Transverse colon (tissue), 4 donors: ENCODE measurements at regions not wholly inside any gene's neighbourhood (a gene's known extent, or its start where the extent isn't known, plus 50 kb on each side); places are given as distances from the start of the nearest gene placed in this dataset.

ENCODE experiments used
- DNase-seq: peaks from one replicate; pipeline ENCODE4 v3.0.0-alpha.2; 2019
- H3K27ac ChIP-seq, 4 donors: fragments of 200-600 bp; sonication (generic); 2 replicates each; pipeline ENCODE4 v1.5.1; 2016 to 2018; ENCODE audit warnings: inconsistent platforms in 4 of 4
- H3K27me3 ChIP-seq: fragments of 200-600 bp; sonication (generic); 2 replicates; pipeline ENCODE4 v1.5.1; 2017; ENCODE audit warnings: inconsistent platforms
- H3K36me3 ChIP-seq, 4 donors: fragments of 200-600 bp; sonication (generic); 2 replicates each; pipeline ENCODE4 v1.5.1; 2017 to 2019; ENCODE audit warnings: inconsistent platforms in 4 of 4
- H3K4me1 ChIP-seq, 4 donors: fragments of 200-600 bp; sonication (generic); 2 replicates each; pipeline ENCODE4 v1.5.1; 2017 to 2020; ENCODE audit warnings: inconsistent platforms in 4 of 4
- H3K4me3 ChIP-seq, 4 donors: fragments of 200-600 bp; sonication (generic); 1 replicate in 1 of 4; 2 replicates in 3 of 4; pipeline versions ENCODE4 v1.5.1 to v1.6.1; 2017 to 2019; ENCODE audit warnings: inconsistent platforms in 4 of 4
- H3K9me3 ChIP-seq, 2 donors: fragments of 200-600 bp; sonication (generic); 2 replicates each; pipeline ENCODE4 v1.5.1; 2017 to 2019; ENCODE audit warnings: inconsistent platforms in 2 of 2
- EP300 ChIP-seq: sonication (generic); formaldehyde crosslinking; IDR thresholded peaks from one replicate; pipeline ENCODE4 v1.6.1; 2017; ENCODE audit warnings: antibody characterized with exemption, low read depth
- POLR2A ChIP-seq: fragments of 450-650 bp; IDR thresholded peaks from one replicate; pipeline ENCODE4 v1.6.1; 2016; ENCODE audit warnings: antibody characterized with exemption, mild to moderate bottlenecking, moderate library complexity
- POLR2AphosphoS5 ChIP-seq, 3 donors: sonication (generic); formaldehyde crosslinking; IDR thresholded peaks; one replicate each; pipeline ENCODE4 v1.6.1; 2016; ENCODE audit warnings: antibody characterized with exemption in 3 of 3
- WGBS, 2 donors: methylation state at CpG; one replicate each; pipeline ENCODE4 v1.1.5; 2018; ENCODE audit warnings: low coverage in 1 of 2; 5-methylcytosine and 5-hydroxymethylcytosine counted together
- in situ Hi-C, 4 donors: fragments of 200-750 bp; cut with MboI; loops; one replicate each; pipeline versions ENCODE4 v1.15.0 to v1.15.1; 2017; ENCODE audit warnings: low sequenced_read_pairs in 3 of 4, low pct_ligation_motif_present in 1 of 4, low pct_unique_long_range_greater_than_20kb in 1 of 4
- intact Hi-C: fragments of 100-400 bp; cut with DNase I; formaldehyde crosslinking; loops from one replicate; pipeline ENCODE4 v1.15.1; 2023; ENCODE audit warnings: low total_unique reads
- TF ChIP-seq, protein P1 (sequence below), 5 experiments: fragments of 200-600 bp in 3 of 5; fragments of 450-650 bp in 2 of 5; sonication (generic) in 3 of 5; IDR thresholded peaks; 1 replicate in 2 of 5; 2 replicates in 3 of 5; pipeline ENCODE4 v1.5.1; 2016 to 2017; ENCODE audit warnings: antibody characterized with exemption in 5 of 5, inconsistent platforms in 3 of 5, mild to moderate bottlenecking in 2 of 5, moderate library complexity in 1 of 5

DNA sequence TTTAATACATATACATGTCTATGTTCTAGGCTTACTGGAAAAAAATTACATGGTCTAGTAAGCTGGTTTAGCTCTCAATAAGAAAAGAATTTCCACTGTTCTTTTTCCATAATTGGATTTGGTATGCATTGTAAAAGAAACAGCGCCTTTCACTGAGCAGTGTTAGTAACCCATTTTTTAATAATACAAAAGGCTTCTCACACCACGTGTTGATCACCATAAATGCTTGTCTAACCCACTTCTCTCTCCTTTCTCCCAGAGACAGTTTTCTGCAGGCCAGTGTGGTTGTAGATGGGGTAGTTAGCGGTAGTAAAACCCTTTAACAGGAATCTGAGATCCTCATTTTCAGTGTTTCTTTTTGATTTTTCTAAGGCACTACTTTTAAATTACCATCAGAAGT, 348.7 kb upstream of the MANEA start:
- intact Hi-C loops: no loop called here
- in situ Hi-C loops: no loop called here
- Histone ChIP-seq H3K36me3 (no peaks in the 10 kb centered on the region), H3K4me3 (no peak overlapping the region), H3K27me3 (no peaks in the 10 kb centered on the region), H3K9me3 (no peaks in the 10 kb centered on the region), H3K4me1 (peaks cover 0 to 5% (median 0%) of the 10 kb centered on the region in 4 donors), H3K27ac (no peak overlapping the region)
- DNase-seq: no peak
- TF ChIP-seq POLR2A (no peak), POLR2AphosphoS5 (IDR thresholded peaks at IDR 0.05) (no peak), EP300 (no peak)
- TF ChIP-seq, protein P1, sequence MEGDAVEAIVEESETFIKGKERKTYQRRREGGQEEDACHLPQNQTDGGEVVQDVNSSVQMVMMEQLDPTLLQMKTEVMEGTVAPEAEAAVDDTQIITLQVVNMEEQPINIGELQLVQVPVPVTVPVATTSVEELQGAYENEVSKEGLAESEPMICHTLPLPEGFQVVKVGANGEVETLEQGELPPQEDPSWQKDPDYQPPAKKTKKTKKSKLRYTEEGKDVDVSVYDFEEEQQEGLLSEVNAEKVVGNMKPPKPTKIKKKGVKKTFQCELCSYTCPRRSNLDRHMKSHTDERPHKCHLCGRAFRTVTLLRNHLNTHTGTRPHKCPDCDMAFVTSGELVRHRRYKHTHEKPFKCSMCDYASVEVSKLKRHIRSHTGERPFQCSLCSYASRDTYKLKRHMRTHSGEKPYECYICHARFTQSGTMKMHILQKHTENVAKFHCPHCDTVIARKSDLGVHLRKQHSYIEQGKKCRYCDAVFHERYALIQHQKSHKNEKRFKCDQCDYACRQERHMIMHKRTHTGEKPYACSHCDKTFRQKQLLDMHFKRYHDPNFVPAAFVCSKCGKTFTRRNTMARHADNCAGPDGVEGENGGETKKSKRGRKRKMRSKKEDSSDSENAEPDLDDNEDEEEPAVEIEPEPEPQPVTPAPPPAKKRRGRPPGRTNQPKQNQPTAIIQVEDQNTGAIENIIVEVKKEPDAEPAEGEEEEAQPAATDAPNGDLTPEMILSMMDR (IDR thresholded peaks at IDR 0.05): no peak
- 37 to 42% methylated on average over 3 of the region's 3 CpGs for WGBS, 2 donors

DNA sequence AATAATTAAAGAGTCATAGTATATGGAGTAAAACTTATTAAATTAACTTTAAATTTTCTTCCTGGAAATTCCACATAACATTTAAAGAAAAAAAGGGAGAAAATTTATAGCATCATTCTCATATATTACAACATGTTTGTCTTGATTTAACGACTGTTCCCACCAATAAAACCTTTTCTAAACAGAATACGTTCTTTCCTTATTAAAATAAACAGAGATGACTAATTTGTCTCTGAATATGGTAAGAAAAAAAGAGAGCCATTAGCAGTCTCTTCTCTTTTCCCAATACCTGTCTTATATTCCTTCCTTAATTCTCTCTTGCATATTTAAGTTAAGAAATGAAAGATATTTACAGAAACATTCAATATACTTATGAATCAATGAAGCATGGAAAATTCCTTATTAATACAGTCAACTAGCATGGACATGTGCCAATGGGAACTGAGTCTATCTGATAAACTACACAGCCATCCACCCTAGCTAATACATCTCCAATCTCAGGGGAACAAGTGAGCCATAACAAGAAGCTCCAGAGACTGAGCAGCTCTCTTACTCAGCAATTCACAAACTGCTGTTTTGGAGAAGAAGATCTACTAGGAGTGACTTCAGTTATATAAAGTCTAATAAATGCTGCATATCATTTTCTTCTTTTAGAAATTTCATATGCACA, 347.1 kb upstream of the MANEA start:
- DNase-seq: no peak
- intact Hi-C loops (no loop called here), in situ Hi-C loops (no loop called here)
- no peak for TF ChIP-seq POLR2A
- TF ChIP-seq POLR2AphosphoS5 (IDR thresholded peaks at IDR 0.05): no peak
- TF ChIP-seq, protein P1 (IDR thresholded peaks at IDR 0.05): no peak
- no peaks in the 10 kb centered on the region for H3K36me3 ChIP-seq
- H3K4me1 ChIP-seq: peaks cover 0 to 5% (median 0%) of the 10 kb centered on the region in 4 donors
- no peaks in the 10 kb centered on the region for H3K9me3 ChIP-seq
- H3K27me3 ChIP-seq: no peaks in the 10 kb centered on the region
- H3K27ac ChIP-seq: no peak overlapping the region
- WGBS, 2 donors: 17 to 22% methylated on average over 2 of the region's 2 CpGs
- no peak overlapping the region for H3K4me3 ChIP-seq

DNA sequence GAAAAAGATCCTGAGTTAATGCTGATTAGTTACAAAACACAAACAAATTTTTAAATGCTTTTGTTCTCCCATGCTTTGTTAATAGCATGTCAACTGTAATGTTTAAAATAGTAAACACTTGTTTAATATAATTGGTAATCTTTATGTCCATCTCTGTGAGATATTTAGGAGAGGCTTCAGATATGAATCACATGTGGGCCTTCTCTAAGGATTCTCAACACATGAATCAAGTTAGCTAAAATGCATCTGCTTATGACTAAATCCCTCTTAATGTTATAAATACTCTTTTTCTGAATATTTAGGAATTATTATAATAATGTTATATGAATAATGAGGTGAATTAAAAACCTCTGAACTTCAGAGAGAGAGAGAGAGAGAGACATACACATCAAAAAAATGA, 345.9 kb upstream of the MANEA start:
- in situ Hi-C loops: no loop called here
- no peak for DNase-seq

DNA sequence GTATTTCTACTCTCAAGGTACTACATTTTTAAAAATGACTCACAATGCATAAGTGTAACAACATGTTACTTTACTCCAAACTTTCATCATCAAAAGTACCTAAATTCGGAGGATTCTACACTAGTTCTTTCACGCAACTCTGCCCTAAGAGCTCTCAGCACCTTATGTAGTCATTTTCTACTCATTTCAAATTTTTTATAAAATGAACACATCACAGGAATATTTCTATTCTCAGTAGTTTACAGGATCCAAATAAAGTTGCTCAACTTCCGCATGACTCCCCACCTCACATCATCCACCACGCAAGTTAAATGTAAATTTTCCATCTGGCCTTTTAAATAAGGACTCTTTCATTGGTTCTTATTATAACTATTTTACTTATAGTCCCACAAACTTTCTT, 344.9 kb upstream of the MANEA start:
- Histone ChIP-seq H3K4me1 (peaks cover 0 to 5% (median 0%) of the 10 kb centered on the region in 4 donors), H3K4me3 (no peak overlapping the region), H3K9me3 (no peaks in the 10 kb centered on the region), H3K27me3 (no peaks in the 10 kb centered on the region), H3K27ac (no peak overlapping the region), H3K36me3 (no peaks in the 10 kb centered on the region)
- in situ Hi-C loops: no loop called here
- no peak for DNase-seq
- TF ChIP-seq POLR2A (no peak), EP300 (no peak), POLR2AphosphoS5 (IDR thresholded peaks at IDR 0.05) (no peak)
- TF ChIP-seq, protein P1 (IDR thresholded peaks at IDR 0.05): no peak
- WGBS, 2 donors: 50 to 88% methylated on average over 1 to 4 of the region's 4 CpGs
- intact Hi-C loops: no loop called here

More for the DNA sequence above, 345.9 kb upstream of the MANEA start:
- intact Hi-C loops: no loop called here
- H3K9me3 ChIP-seq: no peaks in the 10 kb centered on the region
- no peak overlapping the region for H3K27ac ChIP-seq
- no peak for TF ChIP-seq POLR2AphosphoS5 (IDR thresholded peaks at IDR 0.05)
- TF ChIP-seq POLR2A: no peak
- TF ChIP-seq, protein P1 (IDR thresholded peaks at IDR 0.05): no peak
- TF ChIP-seq EP300: no peak
- no peaks in the 10 kb centered on the region for H3K36me3 ChIP-seq
- peaks cover 0 to 5% (median 0%) of the 10 kb centered on the region in 4 donors for H3K4me1 ChIP-seq
- no peaks in the 10 kb centered on the region for H3K27me3 ChIP-seq
- no peak overlapping the region for H3K4me3 ChIP-seq
